Right lobe of liver (tissue), 4 donors: ENCODE measurements at regions not wholly inside any gene's neighbourhood (a gene's known extent, or its start where the extent isn't known, plus 50 kb on each side); places are given as distances from the start of the nearest gene placed in this dataset.

Experiments used
- CTCF ChIP-seq, 4 donors: fragments of 200-600 bp in 3 of 4; fragments of 450-650 bp in 1 of 4; IDR thresholded peaks; one replicate each; pipeline versions ENCODE4 v1.5.1 to v1.8.0; 2016 to 2022; ENCODE audit warnings: antibody characterized with exemption in 4 of 4, mild to moderate bottlenecking in 2 of 4
- POLR2A ChIP-seq: fragments of 450-650 bp; IDR thresholded peaks from one replicate; pipeline ENCODE4 v1.6.1; 2017; ENCODE audit warnings: antibody characterized with exemption, mild to moderate bottlenecking
- donor health status: DM: no; HTN: no; CAD: no.
- donor health status: DM: no; HTN: no; CAD: no.
- donor health status: DM: no; HTN: yes; CAD: no.

GRCh38 chr18:51426996-51427395, 229.5 kb upstream of the MEX3C start:
- no peak for TF ChIP-seq CTCF (IDR thresholded peaks at IDR 0.05)
- no peak for TF ChIP-seq POLR2A
